ENCODE measurements at regions not wholly inside any gene's neighbourhood (a gene's known extent, or its start where the extent isn't known, plus 50 kb on each side); places are given as distances from the start of the nearest gene placed in this dataset.

DNA sequence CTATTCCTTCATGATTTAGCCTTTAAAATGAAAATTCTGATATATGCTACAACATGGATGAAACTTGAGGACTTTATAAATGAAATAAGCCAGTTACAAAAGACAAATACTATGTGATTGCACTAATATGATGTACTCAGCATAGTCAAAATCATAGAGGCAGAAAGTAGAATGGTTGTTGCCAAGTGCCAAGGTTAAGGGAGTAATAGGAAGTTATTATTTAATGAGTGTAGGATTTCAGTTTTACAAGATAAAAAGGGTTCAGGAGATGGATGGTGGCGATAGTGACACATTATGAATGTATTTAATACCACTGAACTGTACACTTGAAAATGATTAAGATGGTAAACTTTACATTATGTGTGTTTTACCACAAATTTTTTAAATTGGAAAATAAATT lies 73.1 kb upstream of the FMN2 start:
- no peak for ATAC-seq (ENCODE audit: low read depth)

GRCh38 chr1:240019524-240019923 lies 72.2 kb upstream of the FMN2 start:
- no peak for ATAC-seq (ENCODE audit: low read depth)
- H3K4me3 Mint-ChIP-seq = no peak overlapping the region
- no peaks in the 10 kb centered on the region for H3K36me3 Mint-ChIP-seq (ENCODE audit: low read depth)
- TF ChIP-seq, protein P1, sequence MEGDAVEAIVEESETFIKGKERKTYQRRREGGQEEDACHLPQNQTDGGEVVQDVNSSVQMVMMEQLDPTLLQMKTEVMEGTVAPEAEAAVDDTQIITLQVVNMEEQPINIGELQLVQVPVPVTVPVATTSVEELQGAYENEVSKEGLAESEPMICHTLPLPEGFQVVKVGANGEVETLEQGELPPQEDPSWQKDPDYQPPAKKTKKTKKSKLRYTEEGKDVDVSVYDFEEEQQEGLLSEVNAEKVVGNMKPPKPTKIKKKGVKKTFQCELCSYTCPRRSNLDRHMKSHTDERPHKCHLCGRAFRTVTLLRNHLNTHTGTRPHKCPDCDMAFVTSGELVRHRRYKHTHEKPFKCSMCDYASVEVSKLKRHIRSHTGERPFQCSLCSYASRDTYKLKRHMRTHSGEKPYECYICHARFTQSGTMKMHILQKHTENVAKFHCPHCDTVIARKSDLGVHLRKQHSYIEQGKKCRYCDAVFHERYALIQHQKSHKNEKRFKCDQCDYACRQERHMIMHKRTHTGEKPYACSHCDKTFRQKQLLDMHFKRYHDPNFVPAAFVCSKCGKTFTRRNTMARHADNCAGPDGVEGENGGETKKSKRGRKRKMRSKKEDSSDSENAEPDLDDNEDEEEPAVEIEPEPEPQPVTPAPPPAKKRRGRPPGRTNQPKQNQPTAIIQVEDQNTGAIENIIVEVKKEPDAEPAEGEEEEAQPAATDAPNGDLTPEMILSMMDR (IDR thresholded peaks at IDR 0.05) = no peak
- H3K27ac Mint-ChIP-seq = no peak overlapping the region
- H3K4me1 Mint-ChIP-seq = no peaks in the 10 kb centered on the region
- intact Hi-C loops (cut with micrococcal nuclease) = no loop called here
- peaks cover 2% of the 10 kb centered on the region for H3K27me3 Mint-ChIP-seq
- no peak for DNase-seq
- POLR2A ChIA-PET = no interaction called here
- CTCF ChIA-PET = interaction anchor here (0.6 kb wide), 1 partner anchor 16 kb away, joined by 4 read pairs; no protein-coding TSS in a partner anchor
- H3K9me3 Mint-ChIP-seq = peaks cover 14% of the 10 kb centered on the region

More for the DNA sequence above, 73.1 kb upstream of the FMN2 start:
- no peaks in the 10 kb centered on the region for H3K36me3 Mint-ChIP-seq (ENCODE audit: low read depth)
- ChIA-PET CTCF (no interaction called here), POLR2A (no interaction called here)
- H3K27ac Mint-ChIP-seq = no peak overlapping the region
- no peak for DNase-seq
- peaks cover 2% of the 10 kb centered on the region for H3K27me3 Mint-ChIP-seq
- intact Hi-C loops (cut with micrococcal nuclease) = no loop called here
- TF ChIP-seq, protein P1 (IDR thresholded peaks at IDR 0.05) = no peak
- H3K4me1 Mint-ChIP-seq = no peaks in the 10 kb centered on the region
- no peak overlapping the region for H3K4me3 Mint-ChIP-seq
- peaks cover 14% of the 10 kb centered on the region for H3K9me3 Mint-ChIP-seq

DNA sequence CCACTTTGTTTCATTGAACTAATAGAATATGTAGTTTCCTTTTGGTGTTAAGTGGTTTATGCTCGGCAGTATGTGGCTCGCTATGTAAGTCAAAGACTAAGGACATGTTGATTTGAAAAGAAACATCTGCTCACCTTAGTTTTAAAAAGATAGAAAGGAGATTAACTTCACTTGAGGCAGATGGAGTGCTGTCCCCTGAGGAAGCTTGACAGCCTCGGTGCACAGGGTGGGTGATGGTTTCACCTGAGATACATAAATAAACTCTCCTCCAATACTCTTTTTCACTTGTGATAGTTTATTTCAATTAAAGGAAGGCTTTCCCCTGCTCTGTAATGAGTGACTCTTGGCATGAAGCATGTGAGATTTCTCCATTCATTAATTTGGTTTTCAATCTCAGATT lies 70.8 kb upstream of the FMN2 start:
- ChIA-PET POLR2A (no interaction called here), CTCF (no interaction called here)

GRCh38 chr1:240021709-240022108 lies 70.0 kb upstream of the FMN2 start:
- Mint-ChIP-seq H3K36me3 (ENCODE audit: low read depth) (no peaks in the 10 kb centered on the region), H3K27ac (no peak overlapping the region), H3K4me1 (no peaks in the 10 kb centered on the region), H3K4me3 (no peak overlapping the region), H3K27me3 (peaks cover 2% of the 10 kb centered on the region), H3K9me3 (peaks cover 14% of the 10 kb centered on the region)
- TF ChIP-seq, protein P1 (IDR thresholded peaks at IDR 0.05) = no peak
- intact Hi-C loops (cut with micrococcal nuclease) = no loop called here
- no peak for ATAC-seq (ENCODE audit: low read depth)
- DNase-seq = no peak
- POLR2A ChIA-PET = no interaction called here
- CTCF ChIA-PET = no interaction called here

More for the DNA sequence above, 70.8 kb upstream of the FMN2 start:
- H3K4me3 Mint-ChIP-seq = no peak overlapping the region
- TF ChIP-seq, protein P1 (IDR thresholded peaks at IDR 0.05) = no peak
- H3K9me3 Mint-ChIP-seq = peaks cover 14% of the 10 kb centered on the region
- no peaks in the 10 kb centered on the region for H3K36me3 Mint-ChIP-seq (ENCODE audit: low read depth)
- H3K4me1 Mint-ChIP-seq = no peaks in the 10 kb centered on the region
- intact Hi-C loops (cut with micrococcal nuclease) = no loop called here
- H3K27ac Mint-ChIP-seq = no peak overlapping the region
- DNase-seq = no peak
- ATAC-seq (ENCODE audit: low read depth) = no peak
- H3K27me3 Mint-ChIP-seq = peaks cover 2% of the 10 kb centered on the region

DNA sequence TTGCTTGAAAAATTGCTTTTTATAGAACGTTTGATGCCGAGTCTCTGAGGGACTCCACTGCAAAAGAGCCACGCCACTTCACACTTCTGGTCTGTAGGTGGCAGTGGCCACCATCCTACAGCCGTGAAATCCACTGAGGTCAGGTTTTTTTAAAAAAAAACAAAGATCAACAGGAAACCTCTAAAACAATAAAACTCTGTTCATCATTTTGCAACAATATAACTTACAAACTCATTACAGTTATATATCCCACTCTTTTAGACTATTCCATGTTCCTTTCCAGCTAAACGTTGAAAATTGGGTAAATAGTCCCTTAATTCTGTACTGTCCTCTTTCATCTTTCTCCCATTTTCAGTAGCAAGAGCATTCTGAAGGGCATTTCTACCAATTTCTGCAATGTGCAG lies 64.6 kb upstream of the FMN2 start:
- Mint-ChIP-seq H3K4me1 (no peaks in the 10 kb centered on the region), H3K9me3 (peaks cover 3% of the 10 kb centered on the region), H3K4me3 (no peak overlapping the region), H3K27ac (no peak overlapping the region), H3K36me3 (ENCODE audit: low read depth) (no peaks in the 10 kb centered on the region), H3K27me3 (peaks cover 2% of the 10 kb centered on the region)
- TF ChIP-seq, protein P1 (IDR thresholded peaks at IDR 0.05) = no peak
- ChIA-PET POLR2A (no interaction called here), CTCF (interaction anchor here (0.6 kb wide), 1 partner anchor 704 kb away, joined by 3 read pairs; no protein-coding TSS in a partner anchor)
- intact Hi-C loops (cut with micrococcal nuclease) = loop anchor here (2.0 kb wide), 1 partner anchor 122 kb away; no protein-coding TSS in a partner anchor
- DNase-seq (no peak), ATAC-seq (ENCODE audit: low read depth) (no peak)

All from activated B cell treated with CpG ODN at 0.5 μM for 24 hours (primary cell).